ENCODE measurements at regions not wholly inside any gene's neighbourhood (a gene's known extent, or its start where the extent isn't known, plus 50 kb on each side); places are given as distances from the start of the nearest gene placed in this dataset.

DNA sequence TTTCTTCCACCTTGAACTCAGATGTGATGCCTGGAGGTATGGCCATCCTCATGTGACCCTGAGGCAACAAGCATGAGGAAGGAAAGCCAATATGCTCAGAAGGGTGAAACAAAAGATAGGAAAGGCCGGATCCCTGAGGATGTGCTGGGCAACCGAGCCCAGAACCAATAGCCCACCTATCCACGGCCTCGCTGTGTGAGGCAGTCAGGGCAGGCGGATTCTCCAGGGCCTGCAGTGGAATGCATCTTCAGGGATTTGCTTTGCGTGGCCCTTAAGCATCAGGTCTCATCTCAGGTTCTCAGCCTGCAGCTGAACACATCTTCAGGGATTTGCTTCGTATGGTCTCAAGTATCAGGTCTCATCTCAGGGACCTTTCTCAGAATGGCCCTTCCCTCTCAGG is 139.8 kb downstream of the ANKRD60 start:
- no peak for TF ChIP-seq MYC (IDR thresholded peaks at IDR 0.05; ENCODE audit: low read depth, low read length)
- TF ChIP-seq, protein P1, sequence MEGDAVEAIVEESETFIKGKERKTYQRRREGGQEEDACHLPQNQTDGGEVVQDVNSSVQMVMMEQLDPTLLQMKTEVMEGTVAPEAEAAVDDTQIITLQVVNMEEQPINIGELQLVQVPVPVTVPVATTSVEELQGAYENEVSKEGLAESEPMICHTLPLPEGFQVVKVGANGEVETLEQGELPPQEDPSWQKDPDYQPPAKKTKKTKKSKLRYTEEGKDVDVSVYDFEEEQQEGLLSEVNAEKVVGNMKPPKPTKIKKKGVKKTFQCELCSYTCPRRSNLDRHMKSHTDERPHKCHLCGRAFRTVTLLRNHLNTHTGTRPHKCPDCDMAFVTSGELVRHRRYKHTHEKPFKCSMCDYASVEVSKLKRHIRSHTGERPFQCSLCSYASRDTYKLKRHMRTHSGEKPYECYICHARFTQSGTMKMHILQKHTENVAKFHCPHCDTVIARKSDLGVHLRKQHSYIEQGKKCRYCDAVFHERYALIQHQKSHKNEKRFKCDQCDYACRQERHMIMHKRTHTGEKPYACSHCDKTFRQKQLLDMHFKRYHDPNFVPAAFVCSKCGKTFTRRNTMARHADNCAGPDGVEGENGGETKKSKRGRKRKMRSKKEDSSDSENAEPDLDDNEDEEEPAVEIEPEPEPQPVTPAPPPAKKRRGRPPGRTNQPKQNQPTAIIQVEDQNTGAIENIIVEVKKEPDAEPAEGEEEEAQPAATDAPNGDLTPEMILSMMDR (IDR thresholded peaks at IDR 0.05; ENCODE audit: low read depth, low read length), result no peak
- no peak for TF ChIP-seq POLR2A (IDR thresholded peaks at IDR 0.05; ENCODE audit: extremely low read depth, insufficient read length)

All from NB4 (cell line).